HG03139 (cell line): ENCODE measurements at regions not wholly inside any gene's neighbourhood (a gene's known extent, or its start where the extent isn't known, plus 50 kb on each side); places are given as distances from the start of the nearest gene placed in this dataset.

Source experiments
- ATAC-seq: cut with Tn5 transposase; IDR thresholded peaks from one replicate; pipeline ENCODE4 v1.9.1; 2021; ENCODE audit not compliant: unreplicated experiment

- ATAC-seq, result no peak
These were observed 817.9 kb upstream of the SOX9 start for GRCh38 chr17:71302721-71303549.

- no peak for ATAC-seq
These were observed 816.2 kb upstream of the SOX9 start for GRCh38 chr17:71304498-71305158.

- ATAC-seq, result no peak
These were observed 807.0 kb upstream of the SOX9 start for GRCh38 chr17:71313866-71314265.

DNA sequence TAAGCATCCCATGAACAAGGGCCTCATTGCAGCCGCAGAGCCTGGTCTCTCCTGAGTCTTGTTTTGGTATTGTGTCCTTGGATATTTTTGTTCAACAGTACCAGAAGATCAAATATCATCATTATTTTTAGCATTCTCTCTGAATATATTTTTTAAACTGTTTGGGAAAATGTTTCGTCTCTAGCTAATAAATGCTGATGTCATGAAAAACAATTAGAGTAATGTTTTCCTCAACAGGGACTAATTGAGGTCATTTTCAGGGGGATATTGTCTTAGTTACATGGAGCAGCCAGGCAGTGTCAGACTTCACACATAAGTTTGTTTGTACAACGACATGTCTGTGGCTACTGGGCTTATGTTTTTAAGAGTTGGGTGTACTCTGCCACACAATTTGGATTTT lies 805.3 kb upstream of the SOX9 start:
- no peak for ATAC-seq

DNA sequence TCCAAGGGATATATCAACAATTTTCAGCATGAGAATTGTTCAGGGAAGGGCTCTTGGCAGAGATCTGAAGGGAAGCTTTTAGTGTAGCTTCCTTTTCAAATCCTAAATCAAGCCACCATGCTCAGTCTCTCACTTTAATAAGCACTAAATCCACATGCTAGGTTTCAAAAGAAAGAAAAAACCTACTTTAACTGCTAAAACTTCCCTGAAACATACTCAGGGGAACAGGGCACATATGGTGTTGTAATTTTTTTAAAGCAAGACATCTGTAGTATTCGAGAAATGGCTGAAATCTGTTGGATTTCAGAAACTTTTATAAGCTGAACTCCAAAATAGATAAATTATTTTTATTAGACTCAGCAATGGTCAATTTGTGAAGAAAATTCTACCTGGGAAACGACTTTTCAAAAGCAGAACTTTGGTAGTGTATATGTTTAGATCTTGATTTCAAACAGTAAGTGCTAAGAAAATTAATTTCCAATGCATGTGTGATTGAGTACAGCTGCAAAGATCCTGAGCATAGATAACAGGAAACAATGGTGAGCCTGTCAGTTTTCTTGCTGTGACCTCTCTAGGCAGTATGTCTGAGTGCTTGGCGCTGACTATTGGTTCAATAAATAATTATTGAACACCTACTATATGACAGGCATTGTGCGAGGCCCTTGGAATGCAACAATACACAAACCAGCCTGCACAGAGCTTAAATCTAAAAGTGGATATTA lies 804.5 kb upstream of the SOX9 start:
- ATAC-seq, result no peak

DNA sequence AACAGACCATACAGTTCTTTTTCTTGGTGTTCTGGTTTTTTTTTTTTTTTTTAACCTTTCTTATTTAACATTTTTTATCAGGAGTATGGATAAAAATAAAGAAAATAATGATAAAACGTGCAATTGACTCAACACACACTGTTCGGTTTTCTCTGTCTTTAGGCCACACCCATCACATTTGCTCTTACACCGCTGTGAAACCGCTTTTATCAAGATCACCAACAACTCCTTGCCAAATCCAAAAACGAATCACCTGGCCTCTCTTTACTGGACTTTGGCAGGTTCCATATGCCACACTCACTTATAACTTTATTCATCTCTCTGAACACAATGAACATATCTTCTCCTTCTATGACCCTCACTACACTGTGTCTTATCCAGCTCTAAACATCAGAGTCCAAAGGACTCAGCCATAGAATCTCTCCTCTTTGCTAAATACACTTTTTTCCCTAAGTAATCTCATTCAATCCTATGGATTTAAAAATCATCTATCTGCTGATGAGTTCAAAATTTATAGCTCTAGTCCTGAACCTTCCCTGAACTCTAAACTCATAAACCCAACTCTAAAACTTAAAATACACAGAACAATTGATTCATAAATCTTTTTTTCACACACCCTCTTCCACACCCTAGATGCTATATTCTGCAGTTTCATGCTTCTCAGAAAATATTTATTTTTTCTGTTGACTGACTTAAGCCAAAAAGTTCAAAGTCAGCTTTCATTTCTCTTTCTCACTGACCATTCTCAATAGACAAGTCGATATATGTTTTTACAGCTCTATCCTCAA lies 800.6 kb upstream of the SOX9 start:
- ATAC-seq, result no peak

- ATAC-seq, result no peak
These were observed 795.7 kb upstream of the SOX9 start for GRCh38 chr17:71325117-71325516.

GRCh38 chr17:71325886-71326285 lies 794.9 kb upstream of the SOX9 start:
- no peak for ATAC-seq

DNA sequence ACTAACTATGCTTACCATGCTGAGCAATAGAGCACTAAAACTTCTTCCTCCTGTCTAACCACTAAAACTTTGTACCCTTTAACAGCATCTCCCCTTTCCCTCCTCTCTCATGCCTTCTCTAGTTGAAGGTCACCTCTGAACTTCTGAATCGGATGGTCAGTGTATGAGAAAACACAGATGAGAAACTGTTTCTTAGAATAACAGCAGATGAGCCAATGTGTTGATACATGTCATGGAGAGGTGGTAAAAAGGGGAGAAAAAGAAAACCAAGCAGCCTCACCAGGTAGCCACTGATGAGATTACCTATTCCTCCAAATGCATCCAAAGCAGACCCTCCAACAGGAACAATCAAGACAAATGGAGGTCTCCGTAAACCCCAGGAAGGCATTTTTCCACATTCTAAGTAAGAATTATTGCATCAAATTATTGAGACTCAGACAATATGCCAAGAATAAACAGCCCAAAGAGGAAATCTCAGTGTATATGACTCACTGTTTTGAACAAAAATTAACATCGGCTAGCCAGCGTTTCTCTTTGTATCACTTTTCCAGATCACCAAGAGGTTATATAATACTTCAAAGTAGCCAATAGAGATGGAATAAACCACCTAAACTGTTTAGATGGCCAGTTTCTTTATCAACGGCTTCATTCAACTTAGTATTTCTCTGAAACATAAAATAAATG lies 793.3 kb upstream of the SOX9 start:
- no peak for ATAC-seq

- no peak for ATAC-seq
These were observed 791.3 kb upstream of the SOX9 start for GRCh38 chr17:71329310-71330098.

DNA sequence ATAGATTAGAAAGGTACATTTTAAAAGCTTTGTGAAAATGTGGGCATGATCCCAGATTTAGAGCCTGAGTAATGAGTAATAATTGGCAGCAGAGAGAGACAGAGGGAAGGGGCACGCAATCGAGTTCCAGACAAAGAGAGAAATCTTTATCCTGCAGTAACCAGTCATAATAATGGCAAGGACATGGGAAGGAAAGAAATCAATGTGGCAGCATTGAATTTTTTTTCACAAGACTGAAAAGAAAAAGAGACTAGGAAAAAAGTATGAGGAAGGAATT lies 790.8 kb upstream of the SOX9 start:
- no peak for ATAC-seq

- ATAC-seq, result no peak
These were observed 789.0 kb upstream of the SOX9 start for GRCh38 chr17:71331754-71332325.

GRCh38 chr17:71334048-71334751 lies 786.6 kb upstream of the SOX9 start:
- ATAC-seq, result no peak

DNA sequence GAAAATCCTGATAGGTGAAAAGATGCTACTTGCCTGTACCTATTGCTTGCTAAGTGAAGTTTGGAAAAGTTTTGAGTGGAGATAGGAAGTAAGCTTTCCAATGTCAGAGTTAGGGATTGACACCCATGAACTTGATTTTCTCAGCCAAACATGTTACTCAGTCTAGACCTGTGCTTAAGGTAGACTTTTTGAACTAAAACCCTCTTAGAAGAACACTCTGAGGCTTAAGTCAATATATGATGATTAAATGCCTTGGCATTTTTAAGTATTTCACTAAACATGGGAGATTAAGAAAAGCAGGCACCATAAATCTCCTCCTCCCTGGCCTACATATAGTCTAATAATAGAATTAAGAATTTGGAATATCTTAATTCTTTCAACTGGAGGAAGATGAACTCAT lies 785.6 kb upstream of the SOX9 start:
- ATAC-seq, result no peak

DNA sequence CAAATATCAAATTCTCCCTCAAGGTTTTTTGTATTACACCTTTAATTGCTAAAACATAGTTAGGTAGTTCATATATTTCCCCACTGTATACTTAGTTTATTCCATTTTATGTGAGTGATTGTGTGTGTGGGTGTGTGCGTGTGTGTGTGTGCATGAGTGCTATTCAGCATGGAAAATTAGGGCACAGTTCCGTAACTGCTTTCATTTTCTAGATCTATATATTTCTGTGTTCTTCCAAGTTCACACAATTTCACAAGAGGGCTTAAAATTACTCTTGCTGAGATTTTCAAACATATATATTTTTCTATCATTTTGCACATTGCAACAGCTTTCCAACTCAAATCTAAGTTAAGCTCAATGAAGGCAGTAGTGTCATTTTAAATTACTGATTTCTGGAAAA lies 782.9 kb upstream of the SOX9 start:
- no peak for ATAC-seq

DNA sequence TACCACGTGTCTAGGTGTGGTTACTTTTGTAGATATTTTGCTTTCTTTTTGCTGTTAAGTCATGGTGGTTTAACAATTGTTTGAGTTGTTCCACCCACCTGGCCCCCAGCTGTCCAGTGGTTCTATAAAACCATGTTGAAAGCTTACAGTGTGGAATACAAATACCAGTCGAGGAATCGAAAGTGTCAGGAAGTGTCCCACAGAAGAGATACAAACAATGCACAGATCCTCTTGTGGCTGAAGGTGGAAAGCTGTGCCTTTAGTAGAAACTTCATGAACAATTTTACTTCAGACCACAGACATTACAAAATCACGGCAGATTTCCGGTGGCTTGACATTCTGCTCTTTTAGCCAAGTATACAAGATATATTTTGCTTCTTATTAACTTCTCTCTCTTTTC lies 782.4 kb upstream of the SOX9 start:
- ATAC-seq, result no peak

DNA sequence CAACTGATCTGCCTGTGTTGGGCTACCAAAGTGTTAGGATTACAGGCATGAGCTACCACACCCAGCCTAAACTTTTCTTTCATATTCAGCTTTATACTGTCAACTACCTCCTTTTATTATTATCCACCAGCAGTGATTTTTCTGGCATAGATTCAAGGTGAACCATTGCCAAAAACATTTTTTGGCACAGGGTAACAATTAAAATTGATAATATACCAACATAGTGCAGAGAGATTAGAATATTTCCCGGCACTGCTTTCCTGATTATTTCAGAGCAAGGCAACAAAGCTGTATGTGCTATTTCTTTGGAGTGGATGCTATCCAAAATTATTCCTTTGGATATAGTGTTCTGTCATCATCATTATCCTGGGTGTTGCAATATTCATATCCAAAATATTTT lies 781.6 kb upstream of the SOX9 start:
- no peak for ATAC-seq

DNA sequence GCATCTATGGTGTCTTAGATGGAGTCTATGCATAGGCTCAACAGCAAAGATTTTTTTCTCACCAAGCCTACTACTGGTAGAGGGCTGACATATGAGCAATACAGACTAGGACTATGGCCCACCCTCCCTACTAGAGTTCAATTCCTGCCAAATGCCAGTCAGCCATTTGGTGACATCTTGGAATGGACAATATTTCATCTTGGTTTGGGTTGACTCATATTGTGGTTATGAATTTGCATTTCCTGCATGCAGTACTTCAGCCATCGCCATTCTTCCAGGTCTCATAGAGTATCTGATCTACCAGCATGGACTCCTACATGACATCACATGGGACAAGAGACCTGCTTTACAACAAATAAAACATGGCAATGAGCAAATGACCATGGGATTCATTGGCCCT lies 778.1 kb upstream of the SOX9 start:
- ATAC-seq, result no peak

DNA sequence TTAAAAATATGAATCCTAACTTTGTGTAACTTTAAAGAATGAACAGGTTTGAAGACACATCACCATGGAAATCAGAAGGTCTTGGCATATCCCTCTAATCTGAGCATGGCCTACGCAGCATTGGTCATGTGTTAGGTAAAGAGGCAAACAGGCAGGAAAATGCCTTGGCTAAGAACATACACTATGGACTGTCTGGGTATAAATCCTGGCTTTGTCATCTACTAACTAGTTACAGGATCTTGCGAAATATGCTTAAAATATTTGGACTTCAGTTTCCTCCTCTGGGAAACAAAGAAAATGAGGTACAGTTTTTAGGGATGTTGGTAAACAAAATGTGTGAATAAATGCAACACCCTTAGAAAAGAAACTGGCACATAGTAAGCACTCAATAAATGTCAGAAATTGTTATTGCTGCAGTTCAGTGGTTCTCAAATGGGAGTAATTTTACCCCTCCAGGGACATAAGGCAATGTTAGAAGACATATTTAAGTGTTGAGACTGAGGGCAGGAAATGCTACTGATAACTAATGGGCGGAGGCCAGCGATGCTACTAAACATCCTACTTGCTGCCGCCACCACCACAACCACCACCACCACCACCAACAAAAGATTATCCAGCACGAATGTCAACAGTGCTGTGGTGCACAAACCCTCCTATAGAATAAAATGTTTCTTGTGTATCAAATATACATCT lies 770.8 kb upstream of the SOX9 start:
- no peak for ATAC-seq
